Mammary epithelial cell (primary cell): ENCODE measurements at regions not wholly inside any gene's neighbourhood (a gene's known extent, or its start where the extent isn't known, plus 50 kb on each side); places are given as distances from the start of the nearest gene placed in this dataset.

Source experiments
- CTCF ChIP-seq, 2 donors: IDR thresholded peaks in 1 of 2; conservative IDR thresholded peaks in 1 of 2; 2 replicates each; pipeline ENCODE4 v1.5.1; 2011 to 2012; ENCODE audit warnings: inconsistent platforms in 2 of 2, low read length in 2 of 2, mild to moderate bottlenecking in 2 of 2, control low read depth in 1 of 2, low read depth in 1 of 2; ENCODE audit not compliant: insufficient read depth in 1 of 2; ENCODE audit errors: extremely low read depth in 1 of 2
- EZH2 ChIP-seq: IDR thresholded peaks from 2 replicates; pipeline ENCODE4 v1.6.1; 2012; ENCODE audit warnings: low read length, inconsistent platforms, borderline replicate concordance

- TF ChIP-seq CTCF (conservative IDR thresholded peaks at IDR 0.05 in 1 of 2, IDR thresholded peaks at IDR 0.05 in 1 of 2; ENCODE audit: extremely low read depth in 1 of 2, insufficient read depth in 1 of 2, low read depth in 1 of 2, low read length in 2 of 2) = no peak
- no peak for TF ChIP-seq EZH2
Measured at GRCh38 chr10:3573498-3573897, 211.5 kb downstream of the KLF6 start.
